Activated T-cell treated with anti-CD3 and anti-CD28 coated beads, Interleukin-2, amount 50 U/mL, for 1 hour (primary cell): ENCODE measurements at regions not wholly inside any gene's neighbourhood (a gene's known extent, or its start where the extent isn't known, plus 50 kb on each side); places are given as distances from the start of the nearest gene placed in this dataset.

Source experiments
- DNase-seq: peaks from one replicate; pipeline ENCODE4 v3.0.0-alpha.2; 2020

DNA sequence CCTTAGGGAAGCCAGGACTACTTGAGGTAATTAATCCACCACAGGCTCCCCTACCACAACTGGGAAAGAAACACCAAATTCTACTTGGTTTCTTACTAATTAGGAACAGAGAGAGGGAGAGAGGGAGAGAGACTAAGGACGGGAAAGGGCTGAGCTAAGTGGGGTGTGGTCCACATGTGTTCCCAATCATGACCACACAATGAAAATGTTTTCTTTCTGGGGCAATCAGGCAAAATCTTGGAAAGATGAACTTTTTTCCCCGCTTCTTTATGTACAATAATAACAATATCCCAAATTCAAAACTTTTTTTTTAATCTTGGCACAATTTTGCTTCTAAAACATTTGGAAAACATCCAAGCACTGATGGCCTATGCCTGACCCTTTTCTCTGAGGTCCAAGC is 734.4 kb downstream of the MAFB start:
- no peak for DNase-seq

DNA sequence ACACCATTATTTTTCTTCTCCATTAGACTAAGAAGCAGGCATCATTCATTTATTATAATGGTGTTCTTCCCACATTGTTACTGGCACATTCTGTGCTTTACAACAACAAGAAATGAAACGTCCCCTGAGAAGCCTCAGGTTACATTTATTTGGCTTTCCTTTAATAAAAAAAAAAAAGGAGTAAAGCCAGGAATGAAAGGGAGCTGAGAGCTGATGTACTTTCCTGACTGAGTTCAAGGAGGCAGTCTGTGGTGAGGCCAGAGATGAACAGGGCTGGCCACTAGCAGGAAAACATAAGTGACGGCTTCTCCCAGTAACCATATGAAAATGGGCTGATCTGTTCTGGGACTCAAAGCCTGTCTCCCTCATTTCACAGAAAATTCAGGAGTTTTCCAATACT is 742.1 kb downstream of the MAFB start:
- no peak for DNase-seq

DNA sequence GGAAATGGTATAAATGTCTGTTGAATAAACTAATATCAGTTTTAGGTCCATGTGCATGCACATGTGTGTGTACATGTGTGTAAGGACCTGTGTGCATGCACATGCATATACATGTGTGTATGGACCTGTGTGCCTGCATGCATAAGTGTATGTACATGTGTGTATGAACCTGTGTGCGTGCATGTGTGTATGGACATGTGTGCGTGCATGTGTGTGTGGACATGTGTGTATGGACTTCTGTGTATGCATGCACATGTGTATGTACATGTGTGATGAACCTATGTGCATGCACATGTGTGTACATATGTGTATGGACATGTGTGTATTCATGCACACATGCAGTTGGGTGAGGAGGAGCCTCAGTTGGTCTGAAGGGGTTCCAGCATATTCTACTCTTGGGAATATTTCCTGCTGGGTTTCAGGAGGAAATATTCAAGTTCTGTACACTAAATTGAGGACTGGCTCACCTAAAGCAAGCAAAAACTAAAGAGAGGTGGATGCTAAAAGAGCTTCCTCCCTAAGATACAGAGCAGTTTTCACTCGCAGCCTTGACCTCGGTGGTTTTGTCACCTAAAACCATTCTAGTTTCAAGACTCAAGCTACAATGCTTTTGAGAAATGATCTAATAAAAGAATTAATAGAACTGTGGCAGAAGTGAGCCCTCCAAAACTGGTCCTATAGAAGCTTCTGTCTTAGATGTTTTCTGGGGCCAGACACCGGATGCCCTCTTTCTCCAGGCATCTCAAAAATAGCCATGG is 742.8 kb downstream of the MAFB start:
- no peak for DNase-seq

DNA sequence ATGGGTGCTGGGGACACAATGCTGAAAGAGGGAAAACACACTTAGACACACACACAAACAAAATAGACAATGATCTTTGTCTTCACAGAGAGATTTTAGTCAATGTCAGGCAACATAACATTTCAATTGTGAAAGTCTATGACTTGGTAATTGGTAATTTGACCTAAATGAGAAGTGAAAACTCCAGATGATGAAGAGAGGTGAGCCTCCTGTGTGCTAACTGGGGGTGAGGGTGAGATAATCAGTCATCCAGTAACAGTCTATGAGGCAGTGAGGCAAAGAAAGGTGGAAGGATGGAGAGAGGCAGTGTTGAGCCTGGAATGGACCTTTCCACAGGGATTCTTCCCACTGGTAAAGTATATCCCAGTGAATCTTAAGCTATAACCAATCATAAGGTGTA is 744.2 kb downstream of the MAFB start:
- no peak for DNase-seq

DNA sequence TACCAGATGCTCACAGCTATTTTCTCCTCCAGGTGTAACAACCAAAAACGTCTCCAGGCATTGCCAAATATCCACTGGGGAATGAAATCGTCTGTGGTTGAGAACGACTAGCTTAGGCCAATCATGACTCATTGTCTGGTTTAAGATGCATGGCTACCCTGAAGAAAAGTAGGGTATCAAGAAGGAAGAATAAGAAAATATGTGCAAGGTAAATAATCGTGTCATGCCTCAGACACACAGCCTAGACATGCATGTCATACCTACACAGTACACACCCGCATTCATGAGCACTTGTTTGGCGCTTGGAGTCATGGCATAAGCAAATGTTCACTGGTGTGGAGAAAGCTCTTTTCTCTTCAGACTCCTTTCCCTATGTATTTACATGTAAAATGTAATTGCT is 745.7 kb downstream of the MAFB start:
- DNase-seq, result no peak

DNA sequence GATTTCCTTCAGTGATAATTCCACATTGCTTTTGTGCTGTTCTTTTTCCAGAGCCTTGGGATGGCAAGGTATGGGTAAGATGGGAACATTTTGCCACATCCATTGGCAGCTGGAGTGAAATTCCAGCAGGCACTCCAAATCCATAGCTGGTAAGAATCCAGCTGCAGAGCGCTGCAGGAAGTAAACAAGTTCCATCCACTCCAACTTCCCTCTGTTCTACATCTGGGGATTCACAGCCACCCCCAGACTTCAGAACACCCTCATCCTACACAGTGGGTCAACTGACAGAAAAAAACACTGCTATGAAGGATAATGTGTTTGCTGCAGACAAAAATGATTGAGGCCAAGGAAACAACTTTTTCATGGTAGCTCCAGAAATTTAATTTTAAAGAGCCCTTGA is 747.8 kb downstream of the MAFB start:
- DNase-seq, result no peak

DNA sequence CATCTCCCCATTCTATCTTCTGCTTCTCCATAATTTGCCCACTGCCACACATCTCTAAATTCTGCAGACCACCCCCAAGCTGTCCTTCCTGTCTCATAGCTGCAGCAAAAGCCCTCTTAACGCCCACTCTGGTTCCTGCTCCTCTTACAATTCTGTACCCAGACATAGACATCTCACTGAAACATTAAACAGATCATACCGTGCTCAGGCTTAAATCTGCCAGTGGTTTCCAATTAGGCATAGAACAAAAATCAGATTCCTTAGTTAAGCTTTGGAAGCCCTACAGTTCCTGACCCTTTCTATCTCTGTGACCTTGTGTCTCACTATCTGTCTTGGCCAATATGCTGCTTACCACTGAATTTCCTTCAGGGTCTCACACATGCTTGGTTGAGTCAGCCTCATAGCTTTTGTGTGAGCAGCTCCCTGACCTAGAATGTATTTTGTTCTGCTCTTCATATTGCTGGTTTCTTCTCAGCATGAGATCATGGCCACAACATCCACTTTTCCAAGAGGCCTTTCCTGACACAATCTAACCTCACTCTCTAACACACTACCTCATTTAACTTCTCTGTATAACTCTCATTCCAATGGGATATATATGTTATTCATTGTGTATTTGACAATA is 749.7 kb downstream of the MAFB start:
- DNase-seq, result no peak

DNA sequence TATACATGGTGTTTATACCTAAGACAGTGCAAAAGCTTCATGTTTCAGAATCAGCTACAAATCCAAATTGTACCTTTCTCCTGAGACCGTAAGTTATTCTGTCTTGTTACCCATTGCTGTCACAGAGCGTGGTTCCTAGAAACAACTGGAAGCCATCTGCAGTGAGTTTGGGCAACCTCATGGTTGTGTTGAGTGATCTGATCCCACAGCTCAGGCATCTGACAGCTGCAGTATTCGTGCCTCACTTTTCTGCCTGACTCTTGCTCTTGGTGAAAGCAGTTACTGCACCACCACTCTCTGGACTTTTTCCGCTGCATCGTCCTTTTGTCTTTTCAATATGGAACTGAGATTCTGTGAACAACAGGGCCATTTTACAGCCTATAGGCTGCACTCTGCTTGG is 752.6 kb downstream of the MAFB start:
- DNase-seq, result no peak

DNA sequence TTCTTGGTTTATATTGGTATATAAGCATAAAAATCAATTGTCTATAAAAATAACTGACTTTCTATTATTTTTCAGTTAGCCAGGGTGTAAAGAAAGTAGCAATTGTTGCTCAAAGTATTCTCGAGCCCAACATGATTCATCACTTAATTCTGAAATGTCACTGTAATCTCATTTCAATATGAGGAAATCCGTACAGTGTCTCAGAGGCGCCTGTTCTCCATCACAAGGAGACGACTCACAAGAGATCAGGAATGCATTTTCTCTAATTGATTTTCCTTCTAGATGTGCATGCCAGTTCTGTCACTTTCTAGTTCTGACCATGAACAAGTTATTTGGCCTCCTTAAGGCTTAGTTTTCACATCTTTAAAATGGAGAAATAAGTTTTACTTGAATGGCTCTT is 753.1 kb downstream of the MAFB start:
- DNase-seq, result no peak

DNA sequence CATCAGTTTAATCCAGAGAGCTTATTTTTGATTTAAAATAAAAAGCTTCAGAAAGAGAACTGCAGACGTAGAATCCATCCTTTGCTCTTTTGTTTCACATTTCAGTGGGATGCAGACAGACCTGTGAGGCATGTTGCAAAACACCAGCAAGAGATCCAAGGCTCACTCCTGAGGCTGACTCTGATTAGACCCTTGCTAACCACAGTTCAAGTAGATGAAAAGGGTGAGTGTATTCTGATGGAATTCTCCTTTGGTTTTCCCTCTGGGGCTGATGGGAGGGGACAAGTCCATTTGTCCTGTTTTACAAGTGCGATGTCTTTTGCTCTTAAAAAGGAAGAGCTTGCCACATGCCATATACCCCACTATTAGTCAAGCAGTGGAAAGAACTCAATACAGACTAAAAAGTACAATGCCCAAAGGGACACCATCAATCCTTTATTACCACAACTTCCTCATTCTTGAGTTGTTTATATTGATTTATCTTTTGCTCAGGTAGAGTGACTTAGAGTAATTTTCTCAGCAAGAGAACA is 772.7 kb downstream of the MAFB start:
- no peak for DNase-seq

DNA sequence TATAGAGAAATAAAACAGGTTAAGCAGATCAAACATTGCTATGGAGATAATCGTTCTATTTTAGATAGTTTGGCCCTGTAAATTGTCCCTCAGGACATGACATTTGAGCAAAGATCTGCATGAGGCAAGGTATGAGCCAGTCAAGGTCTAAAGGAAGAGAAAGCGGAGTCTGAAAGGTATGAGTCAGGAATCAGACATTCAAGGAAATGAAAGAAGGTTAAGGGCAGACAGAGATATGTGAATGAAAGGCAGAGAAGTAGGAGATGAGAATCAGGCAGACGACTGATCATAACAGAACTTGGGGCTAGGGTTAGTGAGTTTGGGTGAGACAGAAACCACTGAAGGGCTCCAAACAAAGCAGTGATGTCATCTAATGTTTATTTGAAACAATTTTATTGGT is 775.8 kb downstream of the MAFB start:
- DNase-seq, result no peak

DNA sequence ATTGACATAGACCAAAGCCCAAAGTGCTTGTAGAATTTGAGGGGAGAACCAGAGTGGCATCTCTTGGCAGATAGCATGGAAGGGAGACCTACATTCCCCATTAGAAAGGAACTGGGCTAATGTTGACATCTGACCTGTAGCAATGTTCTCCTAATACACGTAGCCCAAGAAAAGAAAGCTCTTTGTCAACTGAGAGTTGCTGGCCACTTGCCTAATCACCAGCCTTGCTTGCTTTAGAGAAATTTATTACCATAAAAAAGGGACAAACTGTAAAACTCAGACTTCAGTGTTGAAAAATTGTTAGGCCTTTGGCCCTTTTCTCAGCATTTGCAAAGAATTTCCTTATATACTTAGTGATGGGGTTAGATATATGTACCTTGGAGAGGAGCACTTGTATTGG is 777.5 kb downstream of the MAFB start:
- DNase-seq, result no peak

DNA sequence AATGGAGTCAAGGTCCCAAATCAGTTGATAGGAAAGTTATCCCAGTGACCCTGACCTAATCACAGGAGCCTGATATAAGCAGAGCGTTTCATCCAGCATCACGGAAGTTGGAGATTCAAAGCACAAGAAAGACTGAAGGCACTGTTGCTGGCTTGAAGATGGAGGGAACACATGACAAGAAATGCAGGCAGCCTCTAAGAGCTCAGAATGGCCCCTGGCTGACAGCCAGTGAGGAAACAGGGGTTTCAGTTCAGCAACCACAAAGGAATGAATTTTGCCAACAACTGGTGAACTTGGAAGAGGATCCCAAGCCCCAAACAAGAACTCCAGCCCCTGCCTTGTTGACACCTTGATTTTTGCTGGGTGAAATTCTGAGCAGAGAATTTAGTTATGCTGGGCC is 778.5 kb downstream of the MAFB start:
- no peak for DNase-seq

DNA sequence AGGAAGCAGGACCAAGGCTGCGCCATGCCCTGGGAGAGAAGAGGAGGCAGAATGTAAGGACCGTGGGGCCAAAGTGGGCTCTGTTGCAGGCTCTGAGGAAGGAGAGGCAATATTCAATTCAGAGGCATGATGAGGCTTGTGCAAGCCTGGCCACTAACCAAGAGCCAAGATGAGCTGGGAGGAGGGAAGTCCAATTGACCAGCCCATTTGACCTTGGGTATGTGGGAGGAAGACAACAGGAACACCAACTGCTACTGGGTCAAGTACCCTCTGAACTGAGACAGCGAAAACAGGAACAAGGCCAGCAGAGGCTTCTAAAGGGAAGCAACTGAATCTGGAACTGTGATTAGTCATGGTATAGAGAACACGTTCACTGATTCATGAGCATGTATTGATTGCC is 779.6 kb downstream of the MAFB start:
- DNase-seq, result no peak

DNA sequence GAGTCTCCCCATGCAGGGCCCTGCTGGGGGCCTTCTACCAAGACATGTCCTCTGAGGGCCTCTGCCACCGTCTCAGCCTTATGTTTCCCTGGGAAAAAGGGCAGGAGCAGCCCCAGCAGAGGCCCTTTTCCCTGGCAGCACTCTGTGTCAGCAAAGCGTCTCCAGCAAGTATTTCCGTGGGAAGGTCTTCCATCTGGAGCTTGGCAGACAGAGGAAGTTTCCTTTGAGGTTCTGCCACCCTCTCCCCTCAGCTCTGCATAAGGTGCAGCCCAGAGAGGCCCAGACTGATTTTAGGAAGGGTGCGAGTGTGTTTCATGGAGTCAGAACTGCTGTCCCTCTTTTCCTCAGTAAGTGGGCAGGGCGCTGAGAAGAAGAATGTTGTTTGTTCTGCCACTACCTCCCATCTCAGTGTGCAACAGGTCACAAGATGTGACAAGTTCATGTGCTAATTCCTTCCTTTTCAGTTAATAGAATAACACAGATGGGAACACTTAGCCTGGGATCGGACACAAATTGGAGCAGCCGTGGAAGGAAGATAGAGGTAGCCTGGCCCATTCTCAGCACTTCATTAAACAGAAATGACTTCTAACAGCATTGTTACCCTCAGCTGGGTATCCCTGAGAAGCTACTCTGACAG is 784.4 kb downstream of the MAFB start:
- DNase-seq, result no peak

DNA sequence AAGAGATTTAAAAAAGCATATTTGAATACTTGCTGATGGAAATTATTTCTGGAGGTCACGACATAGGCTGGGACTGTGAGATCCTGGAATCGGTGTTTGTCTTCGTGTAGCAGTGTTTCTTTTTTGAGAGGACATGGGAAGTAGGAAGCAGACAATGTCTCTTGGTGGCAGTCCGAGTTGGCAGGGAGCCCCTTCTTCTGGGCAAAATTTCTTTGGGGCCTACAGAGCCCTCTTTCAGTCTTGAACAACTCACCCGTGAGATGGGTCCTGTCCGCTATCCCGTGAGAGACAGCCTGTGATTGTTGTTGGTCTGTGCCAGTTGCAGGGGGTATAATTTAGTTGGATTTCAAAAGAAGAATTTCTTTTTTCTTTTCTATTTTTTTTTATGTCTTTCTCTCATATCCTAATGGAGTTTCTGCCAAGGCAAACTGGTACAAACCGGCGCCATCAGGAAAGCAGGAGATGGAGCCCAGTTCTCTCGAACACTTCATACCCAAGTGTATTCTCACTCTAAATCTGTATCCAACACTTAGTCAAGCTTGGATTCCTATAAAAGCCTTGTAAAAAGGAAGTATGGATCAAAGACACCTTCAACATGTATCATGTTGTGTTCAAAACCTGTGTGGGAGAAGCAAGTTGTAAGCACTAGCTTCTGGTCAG is 785.1 kb downstream of the MAFB start:
- no peak for DNase-seq

DNA sequence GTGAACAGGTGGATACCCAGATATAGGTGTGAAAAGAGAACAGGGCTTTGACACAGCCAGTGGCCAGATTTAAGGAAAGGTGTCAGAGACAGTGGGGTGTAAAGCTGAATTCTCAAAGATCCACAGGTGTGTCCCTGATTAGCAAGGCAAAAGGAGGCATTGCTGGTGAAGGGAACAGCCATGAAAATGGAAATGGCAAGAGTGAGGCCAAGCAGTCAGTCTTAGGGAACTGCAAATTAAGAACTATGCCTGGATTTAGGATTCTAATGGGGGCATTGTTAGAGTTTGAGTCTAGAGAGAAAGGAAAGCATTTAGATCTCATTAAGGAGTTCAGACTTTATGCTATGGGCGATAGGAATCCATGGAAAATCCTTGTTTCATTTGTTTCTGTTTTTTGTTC is 789.2 kb downstream of the MAFB start:
- DNase-seq, result no peak

DNA sequence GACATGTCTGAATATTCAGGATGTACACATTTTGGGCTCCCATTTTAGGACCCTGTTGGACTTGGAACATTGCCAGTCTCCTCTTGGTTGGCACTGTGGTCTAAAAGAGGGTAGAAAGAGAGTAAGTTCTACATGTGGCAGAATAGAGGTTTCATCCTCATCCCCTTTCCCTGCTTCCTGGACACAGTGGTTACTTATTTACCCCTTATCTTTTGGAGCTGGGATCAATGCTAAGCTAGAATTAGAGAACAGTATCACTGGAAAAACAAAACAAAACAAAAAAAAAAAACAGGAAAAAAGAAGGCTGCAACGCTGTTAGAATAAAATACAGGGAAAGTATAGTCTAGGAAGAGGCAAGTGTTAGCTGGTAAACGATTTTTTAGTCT is 790.6 kb downstream of the MAFB start:
- DNase-seq, result no peak

DNA sequence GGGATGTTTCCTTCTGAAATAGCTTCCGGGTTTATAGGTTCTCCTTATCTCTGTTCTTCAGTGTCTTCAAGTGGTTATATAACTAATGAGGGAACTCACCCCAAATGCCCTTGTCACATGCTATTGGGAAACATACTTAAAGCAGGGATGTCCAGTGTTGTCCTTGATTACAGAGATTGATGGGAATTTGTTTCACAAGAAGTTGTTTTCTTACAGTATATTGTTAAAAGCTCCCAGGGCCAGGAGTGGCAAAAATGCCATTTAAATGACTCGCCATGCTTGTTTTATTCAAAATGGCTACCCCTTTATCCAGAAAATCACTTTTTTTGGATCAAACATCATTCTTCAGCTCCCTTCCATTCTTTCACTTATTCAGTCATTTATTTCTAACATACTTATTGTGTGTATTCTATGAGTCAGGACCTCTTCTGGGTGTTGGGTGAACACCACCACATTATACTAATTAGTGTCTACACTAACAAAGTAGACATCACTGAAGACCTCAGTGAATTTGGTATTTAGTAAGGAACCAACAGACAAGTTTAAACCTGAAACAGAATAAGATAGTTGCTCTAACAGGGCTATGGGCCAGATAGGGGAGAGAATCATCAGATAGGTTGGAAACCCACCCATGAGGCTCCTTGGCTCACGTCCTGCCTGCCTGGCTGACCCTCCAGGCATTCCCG is 791.1 kb downstream of the MAFB start:
- no peak for DNase-seq

DNA sequence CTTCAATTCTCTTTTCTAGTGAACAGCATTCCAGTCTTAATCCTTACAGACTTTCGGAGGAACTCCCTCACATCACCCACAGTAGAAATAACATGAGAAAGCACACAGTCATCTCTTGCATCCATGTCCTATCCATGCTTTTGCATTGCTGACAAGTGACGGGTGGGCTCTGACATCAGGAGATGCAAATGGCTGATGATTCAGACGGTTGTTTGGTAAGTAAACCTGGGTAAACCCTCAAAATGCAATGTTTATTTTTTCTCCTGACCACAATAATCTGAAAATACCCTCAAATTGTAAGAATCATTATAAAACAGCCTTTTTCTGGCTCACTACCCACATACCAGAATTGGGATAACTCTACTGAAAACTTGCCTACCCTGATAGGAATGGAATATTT is 792.0 kb downstream of the MAFB start:
- no peak for DNase-seq

DNA sequence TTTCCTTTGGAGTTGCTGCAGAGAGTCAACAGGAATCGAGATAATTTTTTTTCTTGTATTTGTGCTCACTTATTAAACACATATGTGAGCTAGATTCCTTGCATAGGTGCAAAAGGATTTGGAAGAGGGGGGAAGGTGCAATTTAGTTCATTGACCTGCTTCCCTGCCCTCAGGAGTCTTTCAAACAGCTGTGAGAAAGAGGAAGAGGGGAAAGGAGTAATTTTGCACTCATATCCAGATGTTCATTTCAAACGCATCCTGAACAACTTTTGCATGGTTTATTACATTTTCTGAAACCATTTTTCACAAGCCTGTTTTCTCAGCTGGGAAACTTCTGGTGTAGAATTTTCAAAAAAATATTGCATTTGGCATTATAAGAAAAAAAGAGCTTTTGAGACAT is 795.0 kb downstream of the MAFB start:
- DNase-seq, result no peak

DNA sequence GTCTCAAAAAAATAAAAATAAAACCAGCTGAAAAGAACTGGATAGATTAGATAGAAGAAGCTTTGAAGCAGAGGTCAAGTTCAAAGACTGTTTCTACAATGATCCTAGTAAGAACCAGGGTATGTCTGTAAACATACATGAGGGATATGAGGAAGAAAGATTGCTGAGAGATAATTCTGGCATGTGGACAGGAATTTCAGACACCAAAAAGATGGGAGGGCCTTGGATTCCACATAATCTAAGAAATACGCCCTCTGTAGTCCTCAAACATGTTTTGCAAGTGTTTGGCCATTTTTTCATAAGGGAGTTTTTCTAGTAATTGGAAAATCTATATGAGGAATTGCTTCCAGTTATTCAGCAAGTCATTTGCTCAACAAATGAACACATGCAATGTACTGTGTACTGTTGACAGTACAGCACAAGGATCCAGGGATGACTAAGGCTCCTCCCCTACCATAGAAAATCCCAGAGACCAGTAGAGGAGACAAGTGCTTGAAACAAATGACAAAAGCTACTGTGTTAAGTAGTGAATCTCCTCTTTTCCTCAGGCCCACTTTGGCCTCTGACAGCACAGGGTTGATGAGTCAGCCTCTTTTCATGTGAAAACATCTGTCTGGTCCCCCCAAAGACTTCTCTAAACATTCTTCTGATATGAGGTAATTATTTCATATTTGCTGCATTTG is 795.9 kb downstream of the MAFB start:
- DNase-seq, result no peak

DNA sequence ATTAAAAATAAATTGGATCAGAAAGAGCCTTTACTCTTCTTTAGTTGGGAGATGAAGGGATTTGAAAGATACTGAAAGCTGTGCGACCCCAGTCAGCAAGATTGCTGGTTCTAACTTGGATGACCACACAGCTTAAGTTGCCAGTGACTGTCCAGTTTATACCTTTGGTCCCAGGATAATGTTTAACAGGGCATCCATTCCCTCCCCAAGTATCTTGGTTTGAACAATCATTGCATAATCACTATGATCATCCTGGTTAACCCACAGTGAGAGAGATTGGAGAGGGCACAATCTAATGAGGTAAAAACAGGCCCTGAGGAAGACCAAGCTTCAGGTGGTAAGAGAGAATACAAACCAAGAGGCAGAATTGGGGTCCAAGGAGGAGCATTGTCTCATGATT is 798.3 kb downstream of the MAFB start:
- no peak for DNase-seq
